GM12878 (cell line): ENCODE measurements at regions not wholly inside any gene's neighbourhood (a gene's known extent, or its start where the extent isn't known, plus 50 kb on each side); places are given as distances from the start of the nearest gene placed in this dataset.

Experiments used
- ATAC-seq: fragments of 200-7000 bp; cut with Tn5 transposase; 3 replicates; pipeline ENCODE4 v1.9.1; 2020; ENCODE audit warnings: mild to moderate bottlenecking, moderate library complexity
- BruUV-seq: library from RNA; stranded (reverse); fragments of 400-500 nt; replicated peaks from 2 replicates; lab custom pipeline; 2021; lab: Mats Ljungman, UMichigan
- CTCF ChIA-PET: fragments of 300-600 bp; sonication (Branson Sonifier 250); formaldehyde crosslinking; extraction: SDS; loops from one replicate; lab custom pipeline; 2021; ENCODE audit warnings: inconsistent platforms; lab: Yijun Ruan, JAX
- POLR2A ChIA-PET: fragments of 350-600 bp; formaldehyde crosslinking; extraction: SDS; loops from one replicate; lab custom pipeline; 2021; ENCODE audit warnings: inconsistent platforms; lab: Charles Lee
- RAD21 ChIA-PET: fragments of 300-600 bp; sonication (Branson Sonifier 250); formaldehyde crosslinking; loops from one replicate; lab custom pipeline; 2023; ENCODE audit warnings: antibody characterized with exemption; ENCODE audit not compliant: unreplicated experiment; lab: Charles Lee
- SMC1A ChIA-PET: fragments of 300-600 bp; sonication (Branson Sonifier 250); formaldehyde crosslinking; loops from one replicate; lab custom pipeline; 2023; ENCODE audit not compliant: unreplicated experiment, uncharacterized antibody; lab: Charles Lee
- DNase-seq: peaks from one replicate; pipeline ENCODE4 v3.0.0-alpha.2; 2011; ENCODE audit warnings: low read depth, low spot score
- FAIRE-seq: peaks from 3 replicates; lab custom pipeline; 2011; peaks lifted over from hg19 to GRCh38; lab: Jason Lieb, UNC
- H2AFZ ChIP-seq: 2 replicates; pipeline ENCODE4 v1.6.0; 2011; ENCODE audit warnings: low read depth, low read length, control low read depth; ENCODE audit not compliant: control insufficient read depth
- H3K27ac ChIP-seq: 2 replicates; pipeline ENCODE4 v1.5.1; 2011; ENCODE audit warnings: control low read depth; ENCODE audit not compliant: control insufficient read depth, insufficient read depth
- H3K27me3 ChIP-seq, 2 experiments: replicated peaks in 1 of 2; 2 replicates each; pipeline versions ENCODE4 v1.6.0 to v1.6.1; 2011; ENCODE audit warnings: low read length in 1 of 2; ENCODE audit not compliant: control insufficient read depth in 2 of 2, insufficient read depth in 2 of 2
- H3K36me3 ChIP-seq, 2 experiments: 2 replicates each; pipeline ENCODE4 v1.5.1; 2011; ENCODE audit warnings: low read length in 1 of 2; ENCODE audit not compliant: control insufficient read depth in 2 of 2, insufficient read depth in 2 of 2
- H3K4me1 ChIP-seq: 2 replicates; pipeline ENCODE4 v1.6.1; 2011; ENCODE audit warnings: mild to moderate bottlenecking, low read length, moderate library complexity, mixed read lengths; ENCODE audit not compliant: control insufficient read depth, insufficient read depth
- H3K4me2 ChIP-seq: 2 replicates; pipeline ENCODE4 v1.6.0; 2011; ENCODE audit warnings: control low read depth; ENCODE audit not compliant: control insufficient read depth, insufficient read depth
- H3K4me3 ChIP-seq: fragments of 200-600 bp; sonication (generic); 2 replicates; pipeline ENCODE4 v1.5.1; 2016
- H3K79me2 ChIP-seq: 2 replicates; pipeline ENCODE4 v1.6.0; 2011; ENCODE audit warnings: low read length; ENCODE audit not compliant: control insufficient read depth, insufficient read depth
- H3K9ac ChIP-seq: 2 replicates; pipeline ENCODE4 v1.8.0; 2011; ENCODE audit warnings: low read length, control low read depth, mixed read lengths; ENCODE audit not compliant: control insufficient read depth, insufficient read depth
- H3K9me3 ChIP-seq: replicated peaks from 3 replicates; pipeline ENCODE4 v1.5.1; 2011; ENCODE audit warnings: mild to moderate bottlenecking, low read length; ENCODE audit not compliant: control insufficient read depth, insufficient read depth
- H4K20me1 ChIP-seq: 2 replicates; pipeline ENCODE4 v1.6.0; 2011; ENCODE audit not compliant: control insufficient read depth, insufficient read depth
- CBX3 ChIP-seq: fragments of 200-600 bp; sonication (generic); IDR thresholded peaks from 2 replicates; pipeline ENCODE4 v1.6.1; 2016; ENCODE audit warnings: low read depth, borderline replicate concordance
- MEF2B ChIP-seq: fragments of 450-650 bp; IDR thresholded peaks from 2 replicates; pipeline ENCODE4 v1.6.1; 2018; ENCODE audit warnings: mild to moderate bottlenecking, moderate library complexity; ENCODE audit not compliant: partially characterized antibody, poor library complexity, severe bottlenecking
- ZBTB33 ChIP-seq: fragments of 450-650 bp; IDR thresholded peaks from 2 replicates; pipeline ENCODE4 v1.6.1; 2017; ENCODE audit warnings: mild to moderate bottlenecking
- WGBS: methylation state at CpG from one replicate; pipeline ENCODE4 v1.1.6; 2016; ENCODE audit warnings: low lambda C conversion rate; ENCODE audit not compliant: insufficient replicate concordance, insufficient coverage; ENCODE audit errors: missing lambda C conversion rate; 5-methylcytosine and 5-hydroxymethylcytosine counted together
- in situ Hi-C: fragments of 300-500 bp; cut with MboI; formaldehyde crosslinking; loops from 9 replicates; pipeline ENCODE4 v1.14.3; 2018; ENCODE audit warnings: mixed read lengths
- intact Hi-C: fragments of 100-400 bp; cut with micrococcal nuclease; formaldehyde crosslinking; loops from one replicate; pipeline ENCODE4 v1.14.2; 2022; ENCODE audit not compliant: unreplicated experiment

DNA sequence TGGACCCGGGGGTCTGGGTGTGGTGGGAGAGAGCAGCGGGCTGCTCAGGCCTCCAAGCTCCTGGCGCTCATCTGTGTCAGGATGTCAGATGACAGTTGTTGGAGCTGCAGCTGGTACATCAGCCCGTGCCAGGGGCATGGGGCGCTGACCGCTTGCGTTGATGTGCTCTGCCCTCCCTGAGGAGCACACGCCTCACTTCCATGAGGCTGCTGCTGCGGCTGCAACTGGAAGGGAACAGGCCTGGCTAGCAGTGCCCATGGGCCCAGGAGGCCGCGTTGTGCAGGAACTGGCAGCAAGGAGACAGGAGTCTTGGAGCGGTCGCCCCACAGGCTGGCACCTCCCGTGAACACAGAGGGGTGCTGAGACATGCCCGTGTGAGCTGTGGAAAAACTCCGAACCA is 361.3 kb upstream of the MKI67 start:
- BruUV-seq, result no TSS peak
- H3K27me3 ChIP-seq, result no peaks in the 10 kb centered on the region; a peak in 1 of 4 replicates
- no peak overlapping the region for H3K9ac ChIP-seq
- H4K20me1 ChIP-seq, result no peaks in the 10 kb centered on the region
- no peak for TF ChIP-seq CBX3
- no peak for TF ChIP-seq ZBTB33
- 31% methylated on average over 16 of the region's 16 CpGs for WGBS
- FAIRE-seq (no peak), DNase-seq (no peak), ATAC-seq (no peak)
- SMC1A ChIA-PET, result interaction anchor here (0.7 kb wide), 1 partner anchor 29 kb away, joined by 4 read pairs; no protein-coding TSS in a partner anchor
- no peaks in the 10 kb centered on the region for H3K4me1 ChIP-seq
- no peaks in the 10 kb centered on the region for H3K9me3 ChIP-seq
- in situ Hi-C loops, result no loop called here
- POLR2A ChIA-PET, result no interaction called here
- CTCF ChIA-PET, result no interaction called here
- no peaks in the 10 kb centered on the region for H3K79me2 ChIP-seq
- H3K4me3 ChIP-seq, result no peak overlapping the region
- intact Hi-C loops, result no loop called here
- no peak overlapping the region for H3K4me2 ChIP-seq
- no peaks in the 10 kb centered on the region for H3K36me3 ChIP-seq
- no peak overlapping the region for H3K27ac ChIP-seq
- H2AFZ ChIP-seq, result no peak overlapping the region
- RAD21 ChIA-PET, result no interaction called here

GRCh38 chr10:128489324-128490247 is 363.4 kb upstream of the MKI67 start:
- intact Hi-C loops, result no loop called here
- H3K9ac ChIP-seq, result no peak overlapping the region
- no peak overlapping the region for H2AFZ ChIP-seq
- H3K79me2 ChIP-seq, result no peaks in the 10 kb centered on the region
- H3K27me3 ChIP-seq, result no peaks in the 10 kb centered on the region
- WGBS, result 42% methylated on average over 13 of the region's 13 CpGs
- H3K4me2 ChIP-seq, result no peak overlapping the region
- no TSS peak for BruUV-seq
- ChIA-PET SMC1A (interaction anchor here (1.0 kb wide), 1 partner anchor 1029 kb away, joined by 3 read pairs; no protein-coding TSS in a partner anchor), POLR2A (no interaction called here), CTCF (no interaction called here), RAD21 (no interaction called here)
- H3K9me3 ChIP-seq, result no peaks in the 10 kb centered on the region
- no peak for FAIRE-seq
- H3K36me3 ChIP-seq, result no peaks in the 10 kb centered on the region
- no peaks in the 10 kb centered on the region for H3K4me1 ChIP-seq
- H3K4me3 ChIP-seq, result no peak overlapping the region
- no peak for TF ChIP-seq MEF2B
- in situ Hi-C loops, result no loop called here
- H4K20me1 ChIP-seq, result no peaks in the 10 kb centered on the region
- H3K27ac ChIP-seq, result no peak overlapping the region
- ATAC-seq, result no peak
- DNase-seq, result no peak
